HFF-Myc (cell line): ENCODE measurements at regions not wholly inside any gene's neighbourhood (a gene's known extent, or its start where the extent isn't known, plus 50 kb on each side); places are given as distances from the start of the nearest gene placed in this dataset.

ENCODE experiments used
- DNase-seq: peaks from one replicate; pipeline ENCODE4 v3.0.0-alpha.2; 2011; ENCODE audit warnings: low read depth; ENCODE audit errors: extremely low read depth
- H3K4me3 ChIP-seq: replicated peaks from 2 replicates; pipeline ENCODE4 v1.5.1; 2011; ENCODE audit warnings: low read depth, mild to moderate bottlenecking, control low read depth, low read length
- CTCF ChIP-seq: IDR thresholded peaks from 2 replicates; pipeline ENCODE4 v1.5.1; 2012; ENCODE audit warnings: mild to moderate bottlenecking, low read depth, low read length, control low read depth; ENCODE audit errors: missing control alignments

GRCh38 chr5:118060833-118061232, 927.5 kb downstream of the DTWD2 start:
- peak; percentile 11 for TF ChIP-seq CTCF
- no peak overlapping the region for H3K4me3 ChIP-seq
- DNase-seq, result no peak

- H3K4me3 ChIP-seq, result no peak overlapping the region
- no peak for DNase-seq
- TF ChIP-seq CTCF, result no peak
These were observed 935.8 kb downstream of the DTWD2 start for GRCh38 chr5:118052503-118052902.

- TF ChIP-seq CTCF, result no peak
- no peak for DNase-seq
- no peak overlapping the region for H3K4me3 ChIP-seq
These were observed 944.2 kb downstream of the DTWD2 start for GRCh38 chr5:118044169-118044568.

GRCh38 chr5:118043531-118043930, 944.8 kb downstream of the DTWD2 start:
- DNase-seq, result no peak
- TF ChIP-seq CTCF, result no peak
- H3K4me3 ChIP-seq, result no peak overlapping the region

- H3K4me3 ChIP-seq, result no peak overlapping the region
- no peak for TF ChIP-seq CTCF
- no peak for DNase-seq
These were observed 946.3 kb downstream of the DTWD2 start for GRCh38 chr5:118042076-118042475.

GRCh38 chr5:118040496-118040895, 947.9 kb downstream of the DTWD2 start:
- no peak overlapping the region for H3K4me3 ChIP-seq
- TF ChIP-seq CTCF, result no peak

GRCh38 chr5:118033686-118034338, 954.5 kb downstream of the DTWD2 start:
- no peak for DNase-seq
- no peak for TF ChIP-seq CTCF
- H3K4me3 ChIP-seq, result no peak overlapping the region

More at GRCh38 chr5:118040496-118040895, 947.9 kb downstream of the DTWD2 start:
- no peak for DNase-seq
